HEK293T (cell line): ENCODE measurements at regions not wholly inside any gene's neighbourhood (a gene's known extent, or its start where the extent isn't known, plus 50 kb on each side); places are given as distances from the start of the nearest gene placed in this dataset.

Experiments used
- ARNT ChIP-seq: fragments of 450-650 bp; IDR thresholded peaks from 2 replicates; pipeline ENCODE4 v1.6.1; 2017; ENCODE audit warnings: mild to moderate bottlenecking
- BHLHE40 ChIP-seq: fragments of 450-650 bp; IDR thresholded peaks from 2 replicates; pipeline ENCODE4 v1.6.1; 2016; ENCODE audit warnings: mild to moderate bottlenecking, moderate library complexity, borderline replicate concordance
- CTBP1 ChIP-seq: fragments of 450-650 bp; IDR thresholded peaks from 2 replicates; pipeline ENCODE4 v1.6.1; 2016; ENCODE audit warnings: borderline replicate concordance
- ELF4 ChIP-seq: fragments of 450-650 bp; IDR thresholded peaks from 2 replicates; pipeline ENCODE4 v1.6.1; 2017; ENCODE audit warnings: antibody characterized with exemption
- FOXA1 ChIP-seq: fragments of 450-650 bp; IDR thresholded peaks from 2 replicates; pipeline ENCODE4 v1.6.1; 2016; ENCODE audit warnings: mild to moderate bottlenecking
- FOXK2 ChIP-seq: fragments of 450-650 bp; IDR thresholded peaks from 2 replicates; pipeline ENCODE4 v1.6.1; 2016; ENCODE audit warnings: mild to moderate bottlenecking
- FOXM1 ChIP-seq: fragments of 450-650 bp; IDR thresholded peaks from 2 replicates; pipeline ENCODE4 v1.6.1; 2017; ENCODE audit warnings: mild to moderate bottlenecking, borderline replicate concordance
- LEF1 ChIP-seq: fragments of 450-650 bp; IDR thresholded peaks from 2 replicates; pipeline ENCODE4 v1.6.1; 2017; ENCODE audit warnings: mild to moderate bottlenecking, borderline replicate concordance
- SP1 ChIP-seq: fragments of 450-650 bp; IDR thresholded peaks from 2 replicates; pipeline ENCODE4 v1.6.1; 2017
- SUZ12 ChIP-seq: fragments of 450-650 bp; IDR thresholded peaks from 2 replicates; pipeline ENCODE4 v1.6.1; 2016; ENCODE audit warnings: mild to moderate bottlenecking
- TARDBP ChIP-seq: fragments of 450-650 bp; IDR thresholded peaks from 2 replicates; pipeline ENCODE4 v1.6.1; 2016

- TF ChIP-seq FOXM1 (no peak), LEF1 (no peak), ELF4 (no peak), CTBP1 (no peak), SP1 (no peak), BHLHE40 (no peak), ARNT (no peak), SUZ12 (no peak), TARDBP (no peak), FOXA1 (no peak), FOXK2 (no peak)
These were observed 171.0 kb upstream of the COL8A1 start for GRCh38 chr3:99467420-99467819.
